Stimulated activated CD4-positive, alpha-beta T cell treated with anti-CD3 and anti-CD28 coated beads, Interleukin-4, amount 100 ng/mL, for 4 hours (primary cell): ENCODE measurements at regions not wholly inside any gene's neighbourhood (a gene's known extent, or its start where the extent isn't known, plus 50 kb on each side); places are given as distances from the start of the nearest gene placed in this dataset.
"Not testable (repeated sequence)": the region's sequence is repeated elsewhere in the genome, so short reads cannot be mapped to it uniquely, and the experiment has no call there.

ENCODE experiments used
- DNase-seq, 2 experiments: peaks; one replicate each; pipeline ENCODE4 v3.0.0-alpha.2; 2020

DNA sequence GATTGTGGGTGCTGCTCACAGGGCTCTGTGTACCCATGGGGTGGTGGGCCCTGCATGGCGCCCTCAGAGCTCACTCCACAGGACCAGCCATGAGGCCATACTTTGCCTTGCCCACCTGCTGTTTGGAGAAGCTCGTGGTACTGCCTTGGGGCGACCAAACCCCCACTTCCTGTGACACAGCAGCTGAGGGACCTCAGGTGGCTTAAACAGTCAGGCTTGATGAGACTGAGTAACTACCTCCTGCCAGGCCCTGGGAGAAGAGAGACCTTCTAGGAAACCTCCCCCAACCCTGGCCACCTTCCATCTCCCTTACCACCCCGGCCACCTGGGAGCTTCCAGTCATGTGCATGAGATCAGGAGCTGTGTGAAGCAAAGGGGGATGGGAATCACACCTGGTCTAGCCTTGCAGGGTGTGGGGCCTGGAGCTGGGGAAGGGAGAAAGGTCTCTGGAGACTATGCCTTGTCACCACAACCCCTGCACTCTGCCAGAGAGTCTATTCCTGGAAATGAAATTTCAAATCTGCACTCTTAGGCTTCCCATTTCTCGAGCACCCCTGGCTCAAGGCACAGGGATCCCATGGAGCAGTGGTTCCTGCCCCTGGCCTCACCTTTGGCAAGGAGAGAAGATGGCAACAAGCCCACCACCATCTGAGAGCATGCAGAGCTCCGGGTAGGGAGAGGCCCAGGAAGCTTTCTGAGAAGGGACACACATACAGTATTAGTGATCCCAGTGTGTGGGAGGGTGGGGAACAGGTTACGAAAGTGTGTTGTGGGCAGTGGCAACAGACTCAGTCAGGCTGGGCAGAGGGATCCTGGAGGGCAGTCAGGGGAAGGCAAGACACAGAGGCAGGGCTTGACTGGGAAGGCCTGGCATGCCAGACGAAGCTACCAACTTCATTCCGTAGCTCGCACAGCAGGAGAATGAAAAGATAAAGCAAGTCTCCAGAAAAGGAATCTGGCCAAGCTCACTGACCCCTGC, 125.0 kb downstream of the URI1 start:
- no peak for DNase-seq

DNA sequence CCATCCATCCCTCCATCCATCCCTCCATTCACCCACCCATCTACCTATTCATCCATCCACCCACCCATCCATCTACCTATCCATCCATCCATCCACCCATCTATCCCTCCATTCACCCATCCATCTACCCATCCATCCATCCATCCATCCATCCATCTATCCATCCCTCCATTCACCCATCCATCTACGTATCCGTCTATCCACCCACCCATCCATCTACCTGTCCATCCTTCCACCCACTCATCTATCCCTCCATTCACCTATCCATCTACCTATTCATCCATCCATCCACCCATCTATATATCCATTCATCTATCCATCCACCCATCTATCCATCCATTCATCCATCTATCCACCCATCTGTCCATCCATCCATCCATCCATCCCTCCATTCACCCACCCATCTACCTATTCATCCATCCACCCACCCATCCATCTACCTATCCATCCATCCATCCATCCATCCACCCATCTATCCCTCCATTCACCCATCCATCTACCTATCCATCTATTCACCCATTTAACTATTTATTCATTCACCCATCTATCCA, 126.0 kb downstream of the URI1 start:
- DNase-seq, result not testable (repeated sequence)

- DNase-seq, result no peak
Measured at GRCh38 chr19:30068528-30069395, 126.7 kb downstream of the URI1 start.

DNA sequence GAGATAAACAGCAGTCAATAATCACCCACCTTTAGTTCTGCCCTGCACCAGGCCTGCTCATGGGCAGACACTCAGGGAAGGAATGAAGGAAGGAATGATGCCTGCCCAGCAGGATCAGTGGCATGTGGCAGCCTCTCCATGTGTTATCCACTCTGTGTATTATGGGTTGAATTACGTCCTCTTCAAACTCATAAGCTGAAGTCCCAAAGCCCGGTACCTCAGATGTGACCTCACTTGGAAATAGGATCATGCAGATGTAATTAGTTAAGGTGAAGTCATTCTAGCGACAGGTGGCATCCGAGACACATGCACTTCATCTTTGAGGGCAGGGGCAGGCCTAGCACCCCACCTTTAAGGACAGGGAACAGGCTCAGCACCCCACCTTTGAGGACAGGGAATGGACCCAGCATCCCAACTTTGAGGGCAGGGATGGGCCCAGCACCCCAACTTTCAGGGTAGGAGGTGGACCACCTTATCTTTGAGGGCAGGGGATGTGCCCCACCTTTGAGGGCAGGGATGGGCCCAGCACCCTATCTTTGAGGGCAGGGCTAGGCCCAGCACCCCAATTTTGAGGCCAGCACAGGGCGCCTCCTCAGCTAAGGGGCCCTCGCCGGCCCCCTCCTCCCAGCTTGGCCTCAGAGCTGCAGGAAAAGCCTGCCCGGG, 127.6 kb downstream of the URI1 start:
- no peak for DNase-seq

GRCh38 chr19:30070198-30070967, 128.3 kb downstream of the URI1 start:
- DNase-seq, result no peak

DNA sequence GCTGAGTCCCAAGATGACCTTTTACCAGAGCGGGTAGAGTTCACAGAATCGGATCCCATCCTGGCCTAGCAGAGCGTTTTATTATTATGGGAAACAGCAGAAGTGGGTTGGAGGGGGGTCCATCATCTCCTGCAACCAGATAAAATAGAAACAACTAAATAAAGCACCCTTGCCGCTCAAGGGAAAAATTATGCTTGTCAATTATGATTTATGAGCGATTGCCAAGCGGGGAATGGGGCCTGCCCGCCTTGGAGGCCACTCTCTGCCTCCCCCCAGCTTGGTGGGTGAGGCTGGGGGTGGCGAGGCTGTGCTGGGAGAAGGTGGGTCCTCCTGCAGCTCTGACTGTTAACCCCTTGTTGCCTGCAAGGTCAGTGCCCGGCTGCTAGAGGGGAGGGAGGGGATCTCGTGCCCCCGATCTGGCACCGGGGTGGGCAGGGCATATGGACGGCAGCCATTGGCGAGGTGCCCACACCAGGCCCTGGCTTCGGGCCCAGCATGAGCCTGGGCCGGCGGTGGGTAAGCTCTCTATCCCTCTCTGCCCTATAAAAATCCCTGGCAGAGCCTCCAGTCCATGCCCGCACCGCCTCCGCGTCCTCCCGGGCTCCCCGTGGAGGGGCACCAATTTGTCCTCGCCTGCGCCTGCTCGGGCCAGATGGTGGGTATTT, 129.1 kb downstream of the URI1 start:
- DNase-seq, result no peak

- DNase-seq, result no peak
Measured at GRCh38 chr19:30071871-30072270, 129.8 kb downstream of the URI1 start.

GRCh38 chr19:30073152-30074000, 131.3 kb downstream of the URI1 start:
- no peak for DNase-seq

- DNase-seq, result no peak
Measured at GRCh38 chr19:30074096-30074495, 132.1 kb downstream of the URI1 start.

DNA sequence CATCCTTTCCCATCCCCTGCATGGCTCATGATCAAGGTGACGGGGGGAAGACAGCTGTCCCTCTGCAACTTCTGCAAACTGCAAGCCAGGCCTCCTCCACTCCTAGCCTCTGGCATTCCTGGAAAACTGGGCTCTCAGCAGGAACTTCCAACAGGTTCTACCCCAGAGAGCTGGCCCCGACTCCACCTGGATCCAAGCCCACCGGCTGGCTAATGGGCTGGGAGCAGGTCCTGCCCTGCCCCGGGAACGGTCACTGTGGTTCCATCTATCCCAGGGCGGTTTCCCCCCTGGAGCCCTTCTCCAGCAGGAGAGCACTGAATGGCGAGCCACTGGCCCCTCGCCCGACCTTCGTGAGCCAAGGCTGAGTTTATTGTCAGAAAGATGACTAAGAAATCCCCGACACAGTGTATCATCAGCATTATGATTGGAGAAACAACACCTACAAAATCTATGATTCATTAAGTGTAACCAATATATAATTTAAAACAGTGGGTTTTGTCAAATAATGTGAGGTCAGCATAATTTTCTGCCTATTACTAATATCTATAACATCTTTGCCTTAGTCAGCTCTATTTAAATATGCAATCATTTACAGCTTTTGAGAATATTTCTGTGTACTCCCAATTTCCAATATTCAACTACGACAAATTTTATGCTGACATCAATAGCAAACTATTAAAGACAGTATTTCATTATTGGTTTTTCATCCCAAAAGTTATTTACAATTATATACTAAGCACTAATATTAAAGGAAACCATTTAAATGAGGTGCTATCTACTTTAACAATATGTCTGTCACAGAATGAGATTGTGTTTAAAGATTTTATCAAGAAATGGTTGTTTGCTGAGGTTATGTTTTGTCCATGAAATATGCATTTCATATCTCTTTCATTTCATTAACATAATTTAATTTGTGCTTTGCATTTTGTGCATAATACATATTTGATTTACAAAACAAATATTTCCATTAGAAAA, 133.0 kb downstream of the URI1 start:
- DNase-seq, result no peak

- no peak for DNase-seq
Measured at GRCh38 chr19:30076101-30076551, 134.1 kb downstream of the URI1 start.

- no peak for DNase-seq
Measured at GRCh38 chr19:30076751-30077670, 135.0 kb downstream of the URI1 start.

- DNase-seq, result no peak
Measured at GRCh38 chr19:30077851-30078355, 135.9 kb downstream of the URI1 start.

DNA sequence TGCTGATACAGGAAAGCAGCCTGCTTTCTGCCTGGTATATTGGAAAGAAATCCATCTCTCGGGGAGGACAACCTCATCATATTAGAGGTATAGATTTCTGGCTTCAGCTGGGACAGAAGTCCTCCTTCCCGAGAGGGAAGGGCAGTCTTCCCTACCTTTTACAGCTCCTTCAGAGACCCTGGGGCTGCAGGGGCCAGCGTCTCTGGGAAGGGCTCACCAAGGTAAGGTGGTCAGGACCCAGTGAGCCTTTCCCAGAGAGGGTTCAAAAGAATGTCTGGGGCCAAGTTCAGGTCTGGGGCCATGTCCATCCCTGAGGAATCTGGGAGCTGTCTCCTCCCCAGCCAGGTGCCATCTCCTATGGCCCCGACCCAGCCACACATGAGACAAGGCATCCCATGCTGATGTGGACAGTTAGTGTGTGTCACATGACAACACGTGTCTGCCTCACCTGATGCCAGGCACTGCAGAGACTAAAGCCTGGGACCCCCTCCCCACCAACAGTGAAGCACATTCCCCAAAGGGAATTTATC, 136.4 kb downstream of the URI1 start:
- DNase-seq, result no peak

DNA sequence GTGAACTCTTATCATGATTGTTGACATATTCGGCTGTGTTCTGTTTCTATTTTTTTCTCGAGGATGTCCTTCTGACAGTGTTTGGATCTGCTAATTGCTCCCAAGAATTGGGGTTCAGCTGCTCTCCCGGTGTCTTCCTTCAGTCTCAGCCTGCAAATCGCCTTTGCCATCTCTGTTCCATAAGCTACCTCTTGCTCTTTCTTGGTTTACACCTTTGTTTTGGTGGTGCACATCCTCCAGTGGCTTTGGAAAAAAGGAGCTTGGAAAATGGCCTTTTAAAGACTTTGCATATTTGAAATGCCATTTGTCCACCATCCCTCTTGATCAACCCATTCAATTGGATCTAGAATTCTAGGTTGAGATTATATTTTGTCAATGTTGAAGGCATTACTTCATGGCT, 137.2 kb downstream of the URI1 start:
- no peak for DNase-seq

DNA sequence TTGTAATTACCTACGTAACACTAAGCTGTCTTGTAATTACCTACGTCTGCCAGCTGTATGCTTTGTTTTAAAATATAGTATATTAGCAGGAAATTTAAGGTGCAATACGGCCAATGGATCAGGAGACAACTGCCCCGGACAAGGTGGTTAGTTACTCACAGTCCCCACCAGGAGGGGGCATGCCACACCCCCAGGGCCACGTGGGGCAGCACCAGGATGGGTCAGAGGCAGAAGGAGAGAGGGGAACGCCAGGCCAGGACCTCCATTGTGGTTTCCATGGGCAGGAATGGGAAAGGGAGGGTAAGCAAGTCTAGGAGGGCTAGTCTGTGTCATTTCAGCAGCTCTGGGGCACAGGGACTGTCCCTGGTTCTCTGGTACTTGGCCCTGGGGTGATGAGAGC, 140.1 kb downstream of the URI1 start:
- DNase-seq, result no peak

GRCh38 chr19:30082611-30083010, 140.6 kb downstream of the URI1 start:
- DNase-seq, result no peak
